ENCODE measurements at regions not wholly inside any gene's neighbourhood (a gene's known extent, or its start where the extent isn't known, plus 50 kb on each side); places are given as distances from the start of the nearest gene placed in this dataset.

DNA sequence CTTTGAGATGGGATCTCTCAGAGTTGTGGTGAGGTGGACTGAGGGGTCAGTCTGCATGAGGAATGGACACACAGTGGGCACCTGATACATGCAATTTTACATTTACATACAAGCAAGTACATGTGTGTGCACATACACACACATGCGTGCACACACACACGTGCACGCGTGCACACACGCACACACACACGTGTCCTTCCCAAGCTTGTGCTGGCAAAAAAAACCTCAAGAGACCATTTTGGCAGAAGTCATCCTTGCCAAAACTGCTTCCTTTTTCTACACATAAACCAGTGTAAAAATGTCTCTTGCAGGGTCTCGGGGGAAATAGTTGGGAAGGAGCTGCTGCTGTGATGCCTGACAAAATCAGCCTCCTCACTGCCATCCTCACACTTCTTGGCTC is 279.5 kb upstream of the POU3F3 start:
- POLR2A ChIA-PET = no interaction called here
- no peak overlapping the region for H3K27ac ChIP-seq
- H3K4me1 ChIP-seq = no peaks in the 10 kb centered on the region
- 75% methylated on average over 7 of the region's 7 CpGs for WGBS (ENCODE audit: missing lambda C conversion rate)
- H3K4me3 ChIP-seq = no peak overlapping the region
- CTCF ChIA-PET = no interaction called here
- no peak for ATAC-seq
- H3K9me3 ChIP-seq = no peaks in the 10 kb centered on the region
- DNase-seq (ENCODE audit: low read depth in 1 of 2, low spot score in 1 of 2) = no peak
- no peak for TF ChIP-seq MAZ (IDR thresholded peaks at IDR 0.05; ENCODE audit: borderline replicate concordance, low read depth, low read length)
- TF ChIP-seq CHD2 (IDR thresholded peaks at IDR 0.05; ENCODE audit: low read length, partially characterized antibody) = no peak
- TF ChIP-seq, protein P1, sequence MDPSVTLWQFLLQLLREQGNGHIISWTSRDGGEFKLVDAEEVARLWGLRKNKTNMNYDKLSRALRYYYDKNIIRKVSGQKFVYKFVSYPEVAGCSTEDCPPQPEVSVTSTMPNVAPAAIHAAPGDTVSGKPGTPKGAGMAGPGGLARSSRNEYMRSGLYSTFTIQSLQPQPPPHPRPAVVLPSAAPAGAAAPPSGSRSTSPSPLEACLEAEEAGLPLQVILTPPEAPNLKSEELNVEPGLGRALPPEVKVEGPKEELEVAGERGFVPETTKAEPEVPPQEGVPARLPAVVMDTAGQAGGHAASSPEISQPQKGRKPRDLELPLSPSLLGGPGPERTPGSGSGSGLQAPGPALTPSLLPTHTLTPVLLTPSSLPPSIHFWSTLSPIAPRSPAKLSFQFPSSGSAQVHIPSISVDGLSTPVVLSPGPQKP (IDR thresholded peaks at IDR 0.05; ENCODE audit: low read depth, low read length) = no peak
- TF ChIP-seq, protein P2, sequence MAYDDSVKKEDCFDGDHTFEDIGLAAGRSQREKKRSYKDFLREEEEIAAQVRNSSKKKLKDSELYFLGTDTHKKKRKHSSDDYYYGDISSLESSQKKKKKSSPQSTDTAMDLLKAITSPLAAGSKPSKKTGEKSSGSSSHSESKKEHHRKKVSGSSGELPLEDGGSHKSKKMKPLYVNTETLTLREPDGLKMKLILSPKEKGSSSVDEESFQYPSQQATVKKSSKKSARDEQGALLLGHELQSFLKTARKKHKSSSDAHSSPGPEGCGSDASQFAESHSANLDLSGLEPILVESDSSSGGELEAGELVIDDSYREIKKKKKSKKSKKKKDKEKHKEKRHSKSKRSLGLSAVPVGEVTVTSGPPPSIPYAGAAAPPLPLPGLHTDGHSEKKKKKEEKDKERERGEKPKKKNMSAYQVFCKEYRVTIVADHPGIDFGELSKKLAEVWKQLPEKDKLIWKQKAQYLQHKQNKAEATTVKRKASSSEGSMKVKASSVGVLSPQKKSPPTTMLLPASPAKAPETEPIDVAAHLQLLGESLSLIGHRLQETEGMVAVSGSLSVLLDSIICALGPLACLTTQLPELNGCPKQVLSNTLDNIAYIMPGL (CRISPR knock-in tag; IDR thresholded peaks at IDR 0.05; ENCODE audit: borderline replicate concordance) = no peak
- TF ChIP-seq RFX5 (IDR thresholded peaks at IDR 0.05) = no peak
- TF ChIP-seq EP300 (IDR thresholded peaks at IDR 0.05) = no peak
- TF ChIP-seq, protein P3, sequence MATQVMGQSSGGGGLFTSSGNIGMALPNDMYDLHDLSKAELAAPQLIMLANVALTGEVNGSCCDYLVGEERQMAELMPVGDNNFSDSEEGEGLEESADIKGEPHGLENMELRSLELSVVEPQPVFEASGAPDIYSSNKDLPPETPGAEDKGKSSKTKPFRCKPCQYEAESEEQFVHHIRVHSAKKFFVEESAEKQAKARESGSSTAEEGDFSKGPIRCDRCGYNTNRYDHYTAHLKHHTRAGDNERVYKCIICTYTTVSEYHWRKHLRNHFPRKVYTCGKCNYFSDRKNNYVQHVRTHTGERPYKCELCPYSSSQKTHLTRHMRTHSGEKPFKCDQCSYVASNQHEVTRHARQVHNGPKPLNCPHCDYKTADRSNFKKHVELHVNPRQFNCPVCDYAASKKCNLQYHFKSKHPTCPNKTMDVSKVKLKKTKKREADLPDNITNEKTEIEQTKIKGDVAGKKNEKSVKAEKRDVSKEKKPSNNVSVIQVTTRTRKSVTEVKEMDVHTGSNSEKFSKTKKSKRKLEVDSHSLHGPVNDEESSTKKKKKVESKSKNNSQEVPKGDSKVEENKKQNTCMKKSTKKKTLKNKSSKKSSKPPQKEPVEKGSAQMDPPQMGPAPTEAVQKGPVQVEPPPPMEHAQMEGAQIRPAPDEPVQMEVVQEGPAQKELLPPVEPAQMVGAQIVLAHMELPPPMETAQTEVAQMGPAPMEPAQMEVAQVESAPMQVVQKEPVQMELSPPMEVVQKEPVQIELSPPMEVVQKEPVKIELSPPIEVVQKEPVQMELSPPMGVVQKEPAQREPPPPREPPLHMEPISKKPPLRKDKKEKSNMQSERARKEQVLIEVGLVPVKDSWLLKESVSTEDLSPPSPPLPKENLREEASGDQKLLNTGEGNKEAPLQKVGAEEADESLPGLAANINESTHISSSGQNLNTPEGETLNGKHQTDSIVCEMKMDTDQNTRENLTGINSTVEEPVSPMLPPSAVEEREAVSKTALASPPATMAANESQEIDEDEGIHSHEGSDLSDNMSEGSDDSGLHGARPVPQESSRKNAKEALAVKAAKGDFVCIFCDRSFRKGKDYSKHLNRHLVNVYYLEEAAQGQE (IDR thresholded peaks at IDR 0.05) = no peak
- no peak for TF ChIP-seq PHF8 (IDR thresholded peaks at IDR 0.05; ENCODE audit: borderline replicate concordance, low read depth)
- TF ChIP-seq, protein P4, sequence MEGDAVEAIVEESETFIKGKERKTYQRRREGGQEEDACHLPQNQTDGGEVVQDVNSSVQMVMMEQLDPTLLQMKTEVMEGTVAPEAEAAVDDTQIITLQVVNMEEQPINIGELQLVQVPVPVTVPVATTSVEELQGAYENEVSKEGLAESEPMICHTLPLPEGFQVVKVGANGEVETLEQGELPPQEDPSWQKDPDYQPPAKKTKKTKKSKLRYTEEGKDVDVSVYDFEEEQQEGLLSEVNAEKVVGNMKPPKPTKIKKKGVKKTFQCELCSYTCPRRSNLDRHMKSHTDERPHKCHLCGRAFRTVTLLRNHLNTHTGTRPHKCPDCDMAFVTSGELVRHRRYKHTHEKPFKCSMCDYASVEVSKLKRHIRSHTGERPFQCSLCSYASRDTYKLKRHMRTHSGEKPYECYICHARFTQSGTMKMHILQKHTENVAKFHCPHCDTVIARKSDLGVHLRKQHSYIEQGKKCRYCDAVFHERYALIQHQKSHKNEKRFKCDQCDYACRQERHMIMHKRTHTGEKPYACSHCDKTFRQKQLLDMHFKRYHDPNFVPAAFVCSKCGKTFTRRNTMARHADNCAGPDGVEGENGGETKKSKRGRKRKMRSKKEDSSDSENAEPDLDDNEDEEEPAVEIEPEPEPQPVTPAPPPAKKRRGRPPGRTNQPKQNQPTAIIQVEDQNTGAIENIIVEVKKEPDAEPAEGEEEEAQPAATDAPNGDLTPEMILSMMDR (IDR thresholded peaks at IDR 0.05) = no peak
- TF ChIP-seq MAFK (IDR thresholded peaks at IDR 0.05; ENCODE audit: partially characterized antibody) = no peak
- TF ChIP-seq, protein P5, sequence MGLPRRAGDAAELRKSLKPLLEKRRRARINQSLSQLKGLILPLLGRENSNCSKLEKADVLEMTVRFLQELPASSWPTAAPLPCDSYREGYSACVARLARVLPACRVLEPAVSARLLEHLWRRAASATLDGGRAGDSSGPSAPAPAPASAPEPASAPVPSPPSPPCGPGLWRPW (IDR thresholded peaks at IDR 0.05) = no peak
- TF ChIP-seq, protein P6, sequence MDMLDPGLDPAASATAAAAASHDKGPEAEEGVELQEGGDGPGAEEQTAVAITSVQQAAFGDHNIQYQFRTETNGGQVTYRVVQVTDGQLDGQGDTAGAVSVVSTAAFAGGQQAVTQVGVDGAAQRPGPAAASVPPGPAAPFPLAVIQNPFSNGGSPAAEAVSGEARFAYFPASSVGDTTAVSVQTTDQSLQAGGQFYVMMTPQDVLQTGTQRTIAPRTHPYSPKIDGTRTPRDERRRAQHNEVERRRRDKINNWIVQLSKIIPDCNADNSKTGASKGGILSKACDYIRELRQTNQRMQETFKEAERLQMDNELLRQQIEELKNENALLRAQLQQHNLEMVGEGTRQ (IDR thresholded peaks at IDR 0.05) = no peak
- no peak for FAIRE-seq
- no peak overlapping the region for H3K4me2 ChIP-seq

DNA sequence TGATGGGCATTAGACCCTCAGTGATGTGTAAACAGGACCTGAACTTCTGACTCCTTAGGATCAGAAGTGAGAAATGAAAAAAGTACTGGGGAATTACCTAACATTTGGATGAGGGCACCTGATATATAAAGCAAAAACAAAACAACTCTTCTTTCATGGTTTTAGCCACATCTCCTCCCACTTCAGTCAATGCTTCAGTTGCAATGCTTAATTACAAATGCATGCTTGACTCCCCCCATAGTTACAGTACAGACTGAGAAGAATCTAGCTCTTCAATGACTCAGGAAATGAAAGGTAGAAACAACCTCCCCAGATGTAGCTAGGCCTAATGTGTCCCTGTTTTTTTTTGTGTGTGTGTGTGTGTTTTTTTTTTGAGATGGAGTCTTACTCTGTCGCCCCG is 276.8 kb upstream of the POU3F3 start:
- 50% methylated on average over 2 of the region's 2 CpGs for WGBS (ENCODE audit: missing lambda C conversion rate)
- DNase-seq (ENCODE audit: low read depth in 1 of 2, low spot score in 1 of 2) (no peak), ATAC-seq (no peak), FAIRE-seq (no peak)
- TF ChIP-seq HOXB13 (CRISPR knock-in tag; IDR thresholded peaks at IDR 0.05; ENCODE audit: low read depth) = no peak
- TF ChIP-seq, protein P3 (IDR thresholded peaks at IDR 0.05) = no peak
- TF ChIP-seq FOXS1 (CRISPR knock-in tag; IDR thresholded peaks at IDR 0.05) = no peak
- TF ChIP-seq FOSL2 (IDR thresholded peaks at IDR 0.05) = no peak
- TF ChIP-seq FOSL2 (CRISPR knock-in tag; IDR thresholded peaks at IDR 0.05) = no peak
- no peak for TF ChIP-seq ZC3H11A (IDR thresholded peaks at IDR 0.05)
- ChIA-PET POLR2A (no interaction called here), CTCF (no interaction called here)
- H3K9me3 ChIP-seq = no peaks in the 10 kb centered on the region
- H3K4me3 ChIP-seq = no peak overlapping the region
- no peak overlapping the region for H3K27ac ChIP-seq
- H3K4me2 ChIP-seq = no peak overlapping the region
- H3K4me1 ChIP-seq = no peaks in the 10 kb centered on the region
